ENCODE measurements at regions not wholly inside any gene's neighbourhood (a gene's known extent, or its start where the extent isn't known, plus 50 kb on each side); places are given as distances from the start of the nearest gene placed in this dataset.
"Not testable (repeated sequence)": the region's sequence is repeated elsewhere in the genome, so short reads cannot be mapped to it uniquely, and the experiment has no call there.

DNA sequence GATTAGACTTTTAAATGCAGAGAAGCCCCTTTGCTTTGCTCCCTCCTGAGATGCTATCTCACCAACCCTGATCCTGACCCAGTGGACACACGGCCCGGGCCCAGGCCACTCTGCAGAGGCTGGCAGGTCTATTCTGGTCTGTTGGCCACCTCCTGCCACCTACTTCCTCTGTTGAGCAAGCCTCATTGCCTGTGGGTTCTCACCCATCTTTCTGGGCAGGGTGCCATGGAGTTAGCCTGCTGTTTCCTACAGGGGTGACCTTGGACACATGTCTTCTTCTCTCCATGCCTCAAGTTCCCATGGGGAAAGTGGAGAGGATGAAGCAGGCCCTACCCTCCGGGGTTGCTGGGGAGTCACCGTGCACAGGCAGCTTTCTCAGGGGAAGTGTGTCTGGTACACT lies 266.2 kb upstream of the IRX1 start:
- ChIA-PET POLR2A (no interaction called here), CTCF (no interaction called here)
- no peaks in the 10 kb centered on the region for H3K27me3 ChIP-seq (ENCODE audit: control insufficient read depth, insufficient read depth, low read length)
- TF ChIP-seq, protein P1, sequence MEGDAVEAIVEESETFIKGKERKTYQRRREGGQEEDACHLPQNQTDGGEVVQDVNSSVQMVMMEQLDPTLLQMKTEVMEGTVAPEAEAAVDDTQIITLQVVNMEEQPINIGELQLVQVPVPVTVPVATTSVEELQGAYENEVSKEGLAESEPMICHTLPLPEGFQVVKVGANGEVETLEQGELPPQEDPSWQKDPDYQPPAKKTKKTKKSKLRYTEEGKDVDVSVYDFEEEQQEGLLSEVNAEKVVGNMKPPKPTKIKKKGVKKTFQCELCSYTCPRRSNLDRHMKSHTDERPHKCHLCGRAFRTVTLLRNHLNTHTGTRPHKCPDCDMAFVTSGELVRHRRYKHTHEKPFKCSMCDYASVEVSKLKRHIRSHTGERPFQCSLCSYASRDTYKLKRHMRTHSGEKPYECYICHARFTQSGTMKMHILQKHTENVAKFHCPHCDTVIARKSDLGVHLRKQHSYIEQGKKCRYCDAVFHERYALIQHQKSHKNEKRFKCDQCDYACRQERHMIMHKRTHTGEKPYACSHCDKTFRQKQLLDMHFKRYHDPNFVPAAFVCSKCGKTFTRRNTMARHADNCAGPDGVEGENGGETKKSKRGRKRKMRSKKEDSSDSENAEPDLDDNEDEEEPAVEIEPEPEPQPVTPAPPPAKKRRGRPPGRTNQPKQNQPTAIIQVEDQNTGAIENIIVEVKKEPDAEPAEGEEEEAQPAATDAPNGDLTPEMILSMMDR (IDR thresholded peaks at IDR 0.05; ENCODE audit: insufficient read depth, low read depth, low read length) = no peak
- H3K4me3 ChIP-seq (ENCODE audit: low read depth, low read length) = no peak overlapping the region
- H3K36me3 ChIP-seq (ENCODE audit: control insufficient read depth, insufficient read depth, low read length) = no peaks in the 10 kb centered on the region
- DNase-seq (ENCODE audit: low read depth) = no peak

DNA sequence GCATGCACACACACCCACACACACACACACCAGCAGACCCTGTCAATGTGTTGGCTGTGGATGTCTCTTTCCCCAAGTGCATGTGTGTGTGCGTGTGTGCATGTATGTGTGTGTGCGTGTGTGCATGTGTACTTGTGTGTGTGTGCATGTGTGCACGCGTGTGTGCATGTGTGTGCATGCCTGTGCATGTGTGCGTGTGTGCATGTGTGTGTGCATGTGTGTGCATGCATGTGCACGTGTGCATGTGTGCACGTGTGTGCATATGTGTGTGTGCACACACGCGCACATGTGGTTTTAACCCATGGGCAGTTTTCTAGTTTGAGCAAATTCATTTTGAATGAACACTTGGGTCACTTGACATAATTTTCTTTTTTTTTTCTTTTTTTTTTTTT lies 268.8 kb upstream of the IRX1 start:
- TF ChIP-seq, protein P1 (IDR thresholded peaks at IDR 0.05; ENCODE audit: insufficient read depth, low read depth, low read length) = no peak
- DNase-seq (ENCODE audit: low read depth) = no peak
- ChIA-PET POLR2A (no interaction called here), CTCF (no interaction called here)
- Histone ChIP-seq H3K27me3 (ENCODE audit: control insufficient read depth, insufficient read depth, low read length) (no peaks in the 10 kb centered on the region), H3K4me3 (ENCODE audit: low read depth, low read length) (no peak overlapping the region), H3K36me3 (ENCODE audit: control insufficient read depth, insufficient read depth, low read length) (no peaks in the 10 kb centered on the region)

DNA sequence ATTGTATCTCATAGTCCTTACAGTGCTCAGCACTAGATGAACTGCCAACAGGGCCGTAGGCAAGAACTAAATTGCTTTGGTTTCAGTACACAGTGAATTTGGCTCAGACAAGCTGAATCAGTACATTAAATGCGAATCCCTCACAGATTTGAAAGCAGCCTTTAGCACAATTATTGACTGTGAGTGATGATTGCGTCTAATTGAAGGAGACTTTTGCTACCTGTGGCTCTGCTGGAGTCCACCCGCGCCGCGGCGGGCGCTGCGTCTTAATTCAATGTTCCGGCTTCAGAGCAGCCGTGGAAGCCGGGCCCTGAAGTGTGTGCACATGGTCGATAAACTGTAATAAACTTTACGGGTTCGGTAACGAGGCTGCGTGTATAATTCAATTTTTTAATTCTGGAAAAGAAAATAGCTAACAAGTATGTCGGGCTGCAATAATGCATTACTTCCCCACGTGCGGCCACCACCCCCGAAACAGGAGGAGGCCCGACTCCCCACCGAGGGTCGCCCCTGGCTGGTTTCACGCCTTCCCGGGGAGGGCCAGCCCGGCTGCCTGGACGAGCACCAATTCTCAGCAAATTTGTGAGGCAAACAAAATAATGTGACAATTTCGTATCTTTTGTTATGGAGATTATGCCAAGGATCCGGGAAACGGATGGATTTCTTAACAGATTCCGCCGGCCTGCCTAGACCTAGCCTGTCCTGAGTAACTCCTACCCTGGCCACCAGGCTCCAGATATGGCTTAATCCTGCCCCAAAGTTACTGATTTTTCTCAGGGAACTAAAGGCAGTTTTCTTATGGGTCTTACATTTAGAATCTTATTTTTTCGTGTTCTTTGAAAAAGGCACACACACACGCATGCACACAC lies 269.4 kb upstream of the IRX1 start:
- Histone ChIP-seq H3K4me3 (ENCODE audit: low read depth, low read length) (no peak overlapping the region), H3K36me3 (ENCODE audit: control insufficient read depth, insufficient read depth, low read length) (no peaks in the 10 kb centered on the region), H3K27me3 (ENCODE audit: control insufficient read depth, insufficient read depth, low read length) (no peaks in the 10 kb centered on the region)
- ChIA-PET POLR2A (no interaction called here), CTCF (no interaction called here)
- TF ChIP-seq, protein P1 (IDR thresholded peaks at IDR 0.05; ENCODE audit: insufficient read depth, low read depth, low read length) = no peak
- no peak for DNase-seq (ENCODE audit: low read depth)

DNA sequence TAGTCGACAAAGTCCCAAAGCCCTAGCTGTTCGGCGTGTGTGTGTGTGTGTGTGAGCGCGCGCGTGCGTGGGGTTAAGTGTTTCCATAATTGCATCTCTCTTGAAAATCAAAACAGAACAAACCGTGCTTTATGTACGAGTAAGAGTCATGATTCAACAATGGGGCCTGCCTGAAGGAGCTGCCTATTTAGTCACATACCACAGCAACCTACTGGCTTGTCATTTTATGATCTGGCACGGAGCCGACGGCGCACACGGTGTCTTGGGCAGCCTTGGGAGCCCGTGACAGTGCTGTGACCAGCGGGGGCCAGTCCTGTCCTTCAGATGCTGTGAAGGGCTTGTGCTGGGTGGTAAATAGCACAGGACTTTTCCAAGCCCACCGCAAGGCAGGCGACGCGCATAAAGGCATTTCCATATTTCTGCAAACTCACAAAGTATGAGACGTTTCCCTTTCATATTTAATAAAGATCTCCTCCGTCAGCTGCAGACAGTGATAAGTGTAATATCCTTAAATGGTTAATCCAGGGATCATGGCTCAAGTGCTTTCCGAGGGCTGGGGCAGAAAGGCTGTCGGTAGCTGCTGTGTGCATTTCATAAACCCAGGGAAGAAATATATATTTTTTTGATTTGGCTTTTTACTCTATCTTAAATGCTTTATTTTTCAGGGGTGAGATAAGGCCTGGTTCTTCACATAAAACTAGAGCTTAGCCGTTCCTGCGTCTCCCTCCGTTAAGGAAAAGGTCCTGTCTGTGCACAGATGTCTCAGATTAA lies 270.2 kb upstream of the IRX1 start:
- no peaks in the 10 kb centered on the region for H3K36me3 ChIP-seq (ENCODE audit: control insufficient read depth, insufficient read depth, low read length)
- TF ChIP-seq, protein P1 (IDR thresholded peaks at IDR 0.05; ENCODE audit: insufficient read depth, low read depth, low read length) = no peak
- DNase-seq (ENCODE audit: low read depth) = no peak
- H3K4me3 ChIP-seq (ENCODE audit: low read depth, low read length) = no peak overlapping the region
- CTCF ChIA-PET = no interaction called here
- POLR2A ChIA-PET = no interaction called here
- no peaks in the 10 kb centered on the region for H3K27me3 ChIP-seq (ENCODE audit: control insufficient read depth, insufficient read depth, low read length)

DNA sequence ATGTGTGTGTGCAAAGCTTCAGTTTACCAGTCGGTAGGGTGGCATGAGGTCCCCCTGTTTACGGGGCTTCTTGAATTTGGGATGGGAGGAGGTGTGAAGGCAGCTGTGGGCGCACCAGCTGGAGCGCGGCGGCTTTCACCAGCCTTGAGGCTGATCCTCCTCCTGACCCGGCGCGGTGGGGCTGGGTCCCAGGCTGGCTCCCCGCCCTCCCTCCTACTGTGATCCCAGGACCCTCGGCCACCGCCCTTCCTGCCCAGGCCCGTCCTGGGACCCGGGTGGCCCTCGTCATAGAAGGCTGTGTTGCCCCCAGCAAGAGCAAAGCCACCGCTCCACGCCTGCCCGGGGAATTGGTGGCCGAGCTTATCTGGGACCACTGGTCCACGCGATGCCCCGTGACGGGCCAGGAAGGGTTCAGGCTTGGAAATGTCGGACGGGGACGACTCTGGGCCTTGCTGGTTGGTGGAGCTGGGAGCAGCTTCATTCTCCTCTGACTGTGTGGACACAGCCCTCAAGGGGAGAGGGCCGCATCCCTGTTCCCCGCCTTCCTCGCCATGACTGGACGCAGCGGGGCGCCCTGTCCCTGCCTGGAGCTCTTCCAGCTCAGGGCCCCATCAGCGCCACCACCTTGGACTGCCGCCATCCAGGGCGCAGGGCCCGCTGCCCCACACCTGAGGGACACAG lies 271.1 kb upstream of the IRX1 start:
- Histone ChIP-seq H3K4me3 (ENCODE audit: low read depth, low read length) (no peak overlapping the region), H3K27me3 (ENCODE audit: control insufficient read depth, insufficient read depth, low read length) (no peaks in the 10 kb centered on the region), H3K36me3 (ENCODE audit: control insufficient read depth, insufficient read depth, low read length) (no peaks in the 10 kb centered on the region)
- POLR2A ChIA-PET = no interaction called here
- DNase-seq (ENCODE audit: low read depth) = no peak
- TF ChIP-seq, protein P1 (IDR thresholded peaks at IDR 0.05; ENCODE audit: insufficient read depth, low read depth, low read length) = no peak
- CTCF ChIA-PET = no interaction called here

DNA sequence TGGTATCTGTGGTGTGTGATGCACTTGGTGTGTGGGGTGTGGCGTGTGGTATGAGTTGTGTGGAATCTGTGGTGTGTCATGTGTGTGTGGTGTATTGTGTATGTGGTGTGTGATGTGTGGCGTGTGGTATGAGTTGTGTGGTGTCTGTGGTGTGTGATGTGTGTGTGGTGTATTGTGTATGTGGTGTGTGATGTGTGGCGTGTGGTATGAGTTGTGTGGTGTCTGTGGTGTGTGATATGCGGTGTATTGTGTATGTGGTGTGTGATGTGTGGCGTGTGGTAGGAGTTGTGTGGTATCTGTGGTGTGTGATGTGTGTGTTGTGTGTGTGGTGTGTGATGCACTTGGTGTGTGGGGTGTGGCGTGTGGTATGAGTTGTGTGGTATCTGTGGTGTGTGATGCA lies 271.7 kb upstream of the IRX1 start:
- POLR2A ChIA-PET = not testable (repeated sequence)

More for the DNA sequence above, 271.7 kb upstream of the IRX1 start:
- CTCF ChIA-PET; DNase-seq (ENCODE audit: low read depth); H3K4me3 ChIP-seq (ENCODE audit: low read depth, low read length); H3K36me3 ChIP-seq (ENCODE audit: control insufficient read depth, insufficient read depth, low read length); H3K27me3 ChIP-seq (ENCODE audit: control insufficient read depth, insufficient read depth, low read length): not testable (repeated sequence)
